ENCODE measurements at regions not wholly inside any gene's neighbourhood (a gene's known extent, or its start where the extent isn't known, plus 50 kb on each side); places are given as distances from the start of the nearest gene placed in this dataset.

DNA sequence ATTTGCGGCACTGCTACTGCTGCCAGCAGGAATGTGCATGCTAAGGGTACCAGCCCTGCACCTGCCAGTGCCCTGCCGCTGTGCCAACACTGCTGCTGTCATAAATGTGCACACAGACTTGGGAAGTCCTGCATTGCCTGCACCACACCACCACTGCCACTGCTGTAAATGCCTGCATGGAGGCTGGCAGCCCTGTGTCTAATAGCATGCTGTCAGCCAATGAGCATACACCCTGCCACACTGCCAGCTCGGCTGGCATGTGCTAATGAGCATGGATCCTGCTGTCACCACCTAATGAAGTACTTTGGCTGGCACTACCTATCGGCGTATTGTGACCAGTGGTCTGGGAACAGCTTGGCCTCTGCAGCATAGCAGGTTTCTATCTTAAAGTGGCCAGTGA lies 981.8 kb upstream of the GBE1 start:
- TF ChIP-seq, protein P1, sequence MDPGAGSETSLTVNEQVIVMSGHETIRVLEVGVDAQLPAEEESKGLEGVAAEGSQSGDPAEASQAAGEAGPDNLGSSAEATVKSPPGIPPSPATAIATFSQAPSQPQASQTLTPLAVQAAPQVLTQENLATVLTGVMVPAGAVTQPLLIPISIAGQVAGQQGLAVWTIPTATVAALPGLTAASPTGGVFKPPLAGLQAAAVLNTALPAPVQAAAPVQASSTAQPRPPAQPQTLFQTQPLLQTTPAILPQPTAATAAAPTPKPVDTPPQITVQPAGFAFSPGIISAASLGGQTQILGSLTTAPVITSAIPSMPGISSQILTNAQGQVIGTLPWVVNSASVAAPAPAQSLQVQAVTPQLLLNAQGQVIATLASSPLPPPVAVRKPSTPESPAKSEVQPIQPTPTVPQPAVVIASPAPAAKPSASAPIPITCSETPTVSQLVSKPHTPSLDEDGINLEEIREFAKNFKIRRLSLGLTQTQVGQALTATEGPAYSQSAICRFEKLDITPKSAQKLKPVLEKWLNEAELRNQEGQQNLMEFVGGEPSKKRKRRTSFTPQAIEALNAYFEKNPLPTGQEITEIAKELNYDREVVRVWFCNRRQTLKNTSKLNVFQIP (CRISPR knock-in tag; IDR thresholded peaks at IDR 0.05; ENCODE audit: borderline replicate concordance, low read depth): no peak
- TF ChIP-seq BACH2 (CRISPR knock-in tag; IDR thresholded peaks at IDR 0.05; ENCODE audit: borderline replicate concordance) (no peak), ISL1 (CRISPR knock-in tag; IDR thresholded peaks at IDR 0.05) (no peak), TOX (CRISPR knock-in tag; IDR thresholded peaks at IDR 0.05; ENCODE audit: borderline replicate concordance) (no peak), ARNTL (CRISPR knock-in tag; IDR thresholded peaks at IDR 0.05; ENCODE audit: borderline replicate concordance, low read depth) (no peak), SNAI2 (CRISPR knock-in tag; IDR thresholded peaks at IDR 0.05) (no peak), ZNF70 (CRISPR knock-in tag; IDR thresholded peaks at IDR 0.05) (no peak), CSDC2 (CRISPR knock-in tag; IDR thresholded peaks at IDR 0.05) (no peak), RARB (CRISPR knock-in tag; IDR thresholded peaks at IDR 0.05) (no peak)
- TF ChIP-seq, protein P2, sequence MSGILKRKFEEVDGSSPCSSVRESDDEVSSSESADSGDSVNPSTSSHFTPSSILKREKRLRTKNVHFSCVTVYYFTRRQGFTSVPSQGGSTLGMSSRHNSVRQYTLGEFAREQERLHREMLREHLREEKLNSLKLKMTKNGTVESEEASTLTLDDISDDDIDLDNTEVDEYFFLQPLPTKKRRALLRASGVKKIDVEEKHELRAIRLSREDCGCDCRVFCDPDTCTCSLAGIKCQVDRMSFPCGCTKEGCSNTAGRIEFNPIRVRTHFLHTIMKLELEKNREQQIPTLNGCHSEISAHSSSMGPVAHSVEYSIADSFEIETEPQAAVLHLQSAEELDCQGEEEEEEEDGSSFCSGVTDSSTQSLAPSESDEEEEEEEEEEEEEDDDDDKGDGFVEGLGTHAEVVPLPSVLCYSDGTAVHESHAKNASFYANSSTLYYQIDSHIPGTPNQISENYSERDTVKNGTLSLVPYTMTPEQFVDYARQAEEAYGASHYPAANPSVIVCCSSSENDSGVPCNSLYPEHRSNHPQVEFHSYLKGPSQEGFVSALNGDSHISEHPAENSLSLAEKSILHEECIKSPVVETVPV (CRISPR knock-in tag; IDR thresholded peaks at IDR 0.05): no peak
- TF ChIP-seq, protein P3, sequence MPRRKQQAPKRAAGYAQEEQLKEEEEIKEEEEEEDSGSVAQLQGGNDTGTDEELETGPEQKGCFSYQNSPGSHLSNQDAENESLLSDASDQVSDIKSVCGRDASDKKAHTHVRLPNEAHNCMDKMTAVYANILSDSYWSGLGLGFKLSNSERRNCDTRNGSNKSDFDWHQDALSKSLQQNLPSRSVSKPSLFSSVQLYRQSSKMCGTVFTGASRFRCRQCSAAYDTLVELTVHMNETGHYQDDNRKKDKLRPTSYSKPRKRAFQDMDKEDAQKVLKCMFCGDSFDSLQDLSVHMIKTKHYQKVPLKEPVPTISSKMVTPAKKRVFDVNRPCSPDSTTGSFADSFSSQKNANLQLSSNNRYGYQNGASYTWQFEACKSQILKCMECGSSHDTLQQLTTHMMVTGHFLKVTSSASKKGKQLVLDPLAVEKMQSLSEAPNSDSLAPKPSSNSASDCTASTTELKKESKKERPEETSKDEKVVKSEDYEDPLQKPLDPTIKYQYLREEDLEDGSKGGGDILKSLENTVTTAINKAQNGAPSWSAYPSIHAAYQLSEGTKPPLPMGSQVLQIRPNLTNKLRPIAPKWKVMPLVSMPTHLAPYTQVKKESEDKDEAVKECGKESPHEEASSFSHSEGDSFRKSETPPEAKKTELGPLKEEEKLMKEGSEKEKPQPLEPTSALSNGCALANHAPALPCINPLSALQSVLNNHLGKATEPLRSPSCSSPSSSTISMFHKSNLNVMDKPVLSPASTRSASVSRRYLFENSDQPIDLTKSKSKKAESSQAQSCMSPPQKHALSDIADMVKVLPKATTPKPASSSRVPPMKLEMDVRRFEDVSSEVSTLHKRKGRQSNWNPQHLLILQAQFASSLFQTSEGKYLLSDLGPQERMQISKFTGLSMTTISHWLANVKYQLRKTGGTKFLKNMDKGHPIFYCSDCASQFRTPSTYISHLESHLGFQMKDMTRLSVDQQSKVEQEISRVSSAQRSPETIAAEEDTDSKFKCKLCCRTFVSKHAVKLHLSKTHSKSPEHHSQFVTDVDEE (CRISPR knock-in tag; IDR thresholded peaks at IDR 0.05): no peak
